ENCODE measurements at regions not wholly inside any gene's neighbourhood (a gene's known extent, or its start where the extent isn't known, plus 50 kb on each side); places are given as distances from the start of the nearest gene placed in this dataset.
"Not testable (repeated sequence)": the region's sequence is repeated elsewhere in the genome, so short reads cannot be mapped to it uniquely, and the experiment has no call there.

- no peak for DNase-seq (ENCODE audit: low spot score)
These were observed 187.2 kb downstream of the KIT start for GRCh38 chr4:54844911-54845310.

- DNase-seq (ENCODE audit: low spot score): no peak
These were observed 186.2 kb downstream of the KIT start for GRCh38 chr4:54843946-54844345.

- DNase-seq (ENCODE audit: low spot score): no peak
These were observed 185.3 kb downstream of the KIT start for GRCh38 chr4:54843106-54843505.

GRCh38 chr4:54842656-54843055, 184.9 kb downstream of the KIT start:
- no peak for DNase-seq (ENCODE audit: low spot score)

- DNase-seq (ENCODE audit: low spot score): no peak
These were observed 184.5 kb downstream of the KIT start for GRCh38 chr4:54842226-54842625.

GRCh38 chr4:54840992-54841768, 183.4 kb downstream of the KIT start:
- peak; percentile 59 for DNase-seq (ENCODE audit: low spot score)

GRCh38 chr4:54840430-54840829, 182.7 kb downstream of the KIT start:
- DNase-seq (ENCODE audit: low spot score): no peak

GRCh38 chr4:54838301-54838700, 180.5 kb downstream of the KIT start:
- no peak for DNase-seq (ENCODE audit: low spot score)

- no peak for DNase-seq (ENCODE audit: low spot score)
These were observed 179.9 kb downstream of the KIT start for GRCh38 chr4:54837576-54838140.

GRCh38 chr4:54828361-54828760, 170.6 kb downstream of the KIT start:
- not testable (repeated sequence) for DNase-seq (ENCODE audit: low spot score)

- no peak for DNase-seq (ENCODE audit: low spot score)
These were observed 165.9 kb downstream of the KIT start for GRCh38 chr4:54823616-54824015.

- DNase-seq (ENCODE audit: low spot score): no peak
These were observed 161.3 kb downstream of the KIT start for GRCh38 chr4:54819034-54819433.

GRCh38 chr4:54818481-54818880, 160.7 kb downstream of the KIT start:
- no peak for DNase-seq (ENCODE audit: low spot score)

- no peak for DNase-seq (ENCODE audit: low spot score)
These were observed 155.9 kb downstream of the KIT start for GRCh38 chr4:54813674-54814073.

- DNase-seq (ENCODE audit: low spot score): no peak
These were observed 148.6 kb downstream of the KIT start for GRCh38 chr4:54806351-54806750.

GRCh38 chr4:54802336-54802735, 144.6 kb downstream of the KIT start:
- DNase-seq (ENCODE audit: low spot score): no peak

- no peak for DNase-seq (ENCODE audit: low spot score)
These were observed 143.2 kb downstream of the KIT start for GRCh38 chr4:54800831-54801530.

GRCh38 chr4:54794579-54794978, 136.8 kb downstream of the KIT start:
- no peak for DNase-seq (ENCODE audit: low spot score)

GRCh38 chr4:54793856-54794422, 136.2 kb downstream of the KIT start:
- DNase-seq (ENCODE audit: low spot score): no peak

Measured in putamen (tissue), 1 donor.